ENCODE measurements at regions not wholly inside any gene's neighbourhood (a gene's known extent, or its start where the extent isn't known, plus 50 kb on each side); places are given as distances from the start of the nearest gene placed in this dataset.

- no peak overlapping the region for H3K4me3 ChIP-seq
- H3K9ac ChIP-seq (ENCODE audit: insufficient read length) = no peak overlapping the region
- no peak for DNase-seq (ENCODE audit: low read depth, low spot score)
- no peak overlapping the region for H3K27ac ChIP-seq
- no peaks in the 10 kb centered on the region for H3K9me3 ChIP-seq (ENCODE audit: low read depth, low read length)
- no peaks in the 10 kb centered on the region for H3K36me3 ChIP-seq (ENCODE audit: insufficient read depth, low read length)
- no peak for TF ChIP-seq EZH2 (IDR thresholded peaks at IDR 0.05)
- TF ChIP-seq POLR2AphosphoS5 (IDR thresholded peaks at IDR 0.05; ENCODE audit: borderline replicate concordance, low read depth, low read length) = no peak
- no peak for TF ChIP-seq FOXP2 (optimal IDR thresholded peaks at IDR 0.05; ENCODE audit: control extremely low read depth, extremely low read length, insufficient read depth)
Measured at GRCh38 chr6:50978380-50979170, 159.9 kb downstream of the TFAP2B start.

DNA sequence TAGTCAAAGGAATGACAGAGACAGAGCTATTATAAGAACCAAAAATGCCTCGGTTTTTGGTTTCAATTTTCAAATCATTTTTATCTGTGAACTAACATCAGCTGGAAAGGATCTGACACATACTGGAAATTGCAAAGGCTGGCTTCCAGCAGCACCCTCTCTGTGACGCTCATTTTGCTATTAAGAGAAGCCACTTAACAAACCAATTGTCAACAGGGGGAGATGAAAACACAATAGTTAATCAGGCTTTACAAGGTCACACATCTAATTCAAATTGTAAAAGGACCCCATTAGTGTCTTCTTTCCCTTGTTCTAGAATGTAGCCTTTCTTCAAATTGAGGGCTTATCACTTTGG lies 160.5 kb downstream of the TFAP2B start:
- no peak for TF ChIP-seq FOXP2 (optimal IDR thresholded peaks at IDR 0.05; ENCODE audit: control extremely low read depth, extremely low read length, insufficient read depth)
- no peak for TF ChIP-seq EZH2 (IDR thresholded peaks at IDR 0.05)
- TF ChIP-seq POLR2AphosphoS5 (IDR thresholded peaks at IDR 0.05; ENCODE audit: borderline replicate concordance, low read depth, low read length) = no peak
- no peak overlapping the region for H3K27ac ChIP-seq
- no peak overlapping the region for H3K4me3 ChIP-seq
- H3K9ac ChIP-seq (ENCODE audit: insufficient read length) = no peak overlapping the region
- no peaks in the 10 kb centered on the region for H3K36me3 ChIP-seq (ENCODE audit: insufficient read depth, low read length)
- no peaks in the 10 kb centered on the region for H3K9me3 ChIP-seq (ENCODE audit: low read depth, low read length)
- DNase-seq (ENCODE audit: low read depth, low spot score) = no peak

- Histone ChIP-seq H3K4me3 (no peak overlapping the region), H3K9ac (ENCODE audit: insufficient read length) (no peak overlapping the region), H3K9me3 (ENCODE audit: low read depth, low read length) (no peaks in the 10 kb centered on the region), H3K27ac (no peak overlapping the region), H3K36me3 (ENCODE audit: insufficient read depth, low read length) (no peaks in the 10 kb centered on the region)
- TF ChIP-seq POLR2AphosphoS5 (IDR thresholded peaks at IDR 0.05; ENCODE audit: borderline replicate concordance, low read depth, low read length) = no peak
- TF ChIP-seq EZH2 (IDR thresholded peaks at IDR 0.05) = no peak
- no peak for TF ChIP-seq FOXP2 (optimal IDR thresholded peaks at IDR 0.05; ENCODE audit: control extremely low read depth, extremely low read length, insufficient read depth)
- no peak for DNase-seq (ENCODE audit: low read depth, low spot score)
Measured at GRCh38 chr6:50984135-50984534, 165.5 kb downstream of the TFAP2B start.

- no peak overlapping the region for H3K27ac ChIP-seq
- H3K9me3 ChIP-seq (ENCODE audit: low read depth, low read length) = no peaks in the 10 kb centered on the region
- H3K9ac ChIP-seq (ENCODE audit: insufficient read length) = no peak overlapping the region
- no peak overlapping the region for H3K4me3 ChIP-seq
- DNase-seq (ENCODE audit: low read depth, low spot score) = no peak
- TF ChIP-seq POLR2AphosphoS5 (IDR thresholded peaks at IDR 0.05; ENCODE audit: borderline replicate concordance, low read depth, low read length) (no peak), FOXP2 (optimal IDR thresholded peaks at IDR 0.05; ENCODE audit: control extremely low read depth, extremely low read length, insufficient read depth) (no peak), EZH2 (IDR thresholded peaks at IDR 0.05) (no peak)
- no peaks in the 10 kb centered on the region for H3K36me3 ChIP-seq (ENCODE audit: insufficient read depth, low read length)
Measured at GRCh38 chr6:50986319-50986718, 167.6 kb downstream of the TFAP2B start.

DNA sequence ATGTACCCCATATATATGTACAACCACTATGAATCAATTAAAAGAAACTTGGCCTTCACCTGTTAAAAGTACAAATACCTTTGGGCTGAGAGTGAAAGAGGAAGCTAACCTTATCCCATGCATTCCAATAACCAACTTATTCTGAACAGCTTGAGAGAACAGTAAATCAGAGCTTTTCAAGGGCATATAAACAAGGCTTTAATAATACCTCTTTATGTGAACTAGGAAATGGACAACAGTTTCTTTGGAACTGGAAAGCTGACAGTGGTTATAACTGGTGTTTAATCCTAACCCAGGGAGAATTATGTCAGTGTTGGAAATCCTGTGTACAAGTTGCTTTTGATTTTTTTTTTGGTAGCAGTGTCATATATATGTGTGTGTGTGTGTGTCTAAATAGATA lies 170.5 kb downstream of the TFAP2B start:
- Histone ChIP-seq H3K9ac (ENCODE audit: insufficient read length) (no peak overlapping the region), H3K9me3 (ENCODE audit: low read depth, low read length) (no peaks in the 10 kb centered on the region), H3K27ac (no peak overlapping the region), H3K4me3 (no peak overlapping the region), H3K36me3 (ENCODE audit: insufficient read depth, low read length) (no peaks in the 10 kb centered on the region)
- DNase-seq (ENCODE audit: low read depth, low spot score) = no peak
- TF ChIP-seq FOXP2 (optimal IDR thresholded peaks at IDR 0.05; ENCODE audit: control extremely low read depth, extremely low read length, insufficient read depth) (no peak), EZH2 (IDR thresholded peaks at IDR 0.05) (no peak), POLR2AphosphoS5 (IDR thresholded peaks at IDR 0.05; ENCODE audit: borderline replicate concordance, low read depth, low read length) (no peak)

DNA sequence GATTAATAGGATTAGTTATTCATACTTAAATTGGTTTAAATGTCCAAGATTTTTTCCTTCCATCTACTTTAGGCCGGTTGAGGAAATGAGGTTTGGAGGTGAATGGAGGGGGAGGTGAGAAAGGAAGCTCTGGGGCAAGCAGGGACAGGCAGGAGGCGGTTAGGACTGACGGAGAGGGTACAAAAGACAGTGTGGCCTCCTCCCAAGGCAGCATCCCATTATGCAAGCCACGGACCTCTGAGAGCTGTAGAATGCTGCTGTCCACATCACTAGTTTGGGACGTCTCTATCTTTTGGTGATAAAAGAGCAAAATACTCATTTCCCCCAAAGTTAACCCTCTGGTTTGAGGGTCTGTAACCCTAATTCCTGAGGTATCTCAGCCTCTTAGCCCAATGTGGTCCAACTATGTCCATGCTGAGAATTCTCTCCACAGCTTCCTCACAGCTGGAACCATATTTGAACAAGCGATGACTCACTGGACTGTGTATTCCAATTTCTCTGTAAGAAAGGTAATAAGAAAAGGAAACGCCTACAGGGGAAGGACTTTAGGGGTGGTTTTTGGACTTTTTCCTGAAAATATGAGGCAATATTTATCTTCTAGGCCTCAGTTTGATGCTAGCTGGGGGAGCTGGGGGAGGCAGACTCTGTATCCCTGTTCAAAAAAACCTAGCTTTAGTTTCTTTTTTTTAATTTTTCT lies 172.2 kb downstream of the TFAP2B start:
- TF ChIP-seq EZH2 (IDR thresholded peaks at IDR 0.05) = no peak
- no peak for TF ChIP-seq FOXP2 (optimal IDR thresholded peaks at IDR 0.05; ENCODE audit: control extremely low read depth, extremely low read length, insufficient read depth)
- no peak for TF ChIP-seq POLR2AphosphoS5 (IDR thresholded peaks at IDR 0.05; ENCODE audit: borderline replicate concordance, low read depth, low read length)
- Histone ChIP-seq H3K9ac (ENCODE audit: insufficient read length) (no peak overlapping the region), H3K36me3 (ENCODE audit: insufficient read depth, low read length) (no peaks in the 10 kb centered on the region), H3K9me3 (ENCODE audit: low read depth, low read length) (no peaks in the 10 kb centered on the region), H3K27ac (no peak overlapping the region), H3K4me3 (no peak overlapping the region)
- DNase-seq (ENCODE audit: low read depth, low spot score) = no peak

DNA sequence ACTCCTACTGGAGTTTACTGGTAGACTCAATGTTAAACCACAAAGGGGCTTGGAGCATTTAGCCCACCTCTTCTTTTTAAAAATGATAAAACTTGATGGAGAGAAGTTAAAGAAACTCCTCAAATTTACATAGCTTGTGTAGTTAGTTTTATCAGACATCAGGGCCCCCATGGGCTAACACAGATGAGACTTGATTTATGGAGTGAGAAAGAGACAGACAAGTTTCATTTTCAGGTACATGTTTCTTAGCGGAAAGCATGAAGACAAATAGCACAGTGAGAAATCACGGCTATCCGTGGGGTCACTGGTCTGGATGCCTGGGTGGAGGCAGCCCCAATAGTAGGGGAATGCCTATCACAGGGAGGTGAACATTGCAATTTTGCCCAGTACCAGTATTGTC lies 173.6 kb downstream of the TFAP2B start:
- no peaks in the 10 kb centered on the region for H3K36me3 ChIP-seq (ENCODE audit: insufficient read depth, low read length)
- no peaks in the 10 kb centered on the region for H3K9me3 ChIP-seq (ENCODE audit: low read depth, low read length)
- H3K4me3 ChIP-seq = no peak overlapping the region
- TF ChIP-seq EZH2 (IDR thresholded peaks at IDR 0.05) (no peak), FOXP2 (optimal IDR thresholded peaks at IDR 0.05; ENCODE audit: control extremely low read depth, extremely low read length, insufficient read depth) (no peak), POLR2AphosphoS5 (IDR thresholded peaks at IDR 0.05; ENCODE audit: borderline replicate concordance, low read depth, low read length) (no peak)
- H3K9ac ChIP-seq (ENCODE audit: insufficient read length) = no peak overlapping the region
- DNase-seq (ENCODE audit: low read depth, low spot score) = no peak
- no peak overlapping the region for H3K27ac ChIP-seq

DNA sequence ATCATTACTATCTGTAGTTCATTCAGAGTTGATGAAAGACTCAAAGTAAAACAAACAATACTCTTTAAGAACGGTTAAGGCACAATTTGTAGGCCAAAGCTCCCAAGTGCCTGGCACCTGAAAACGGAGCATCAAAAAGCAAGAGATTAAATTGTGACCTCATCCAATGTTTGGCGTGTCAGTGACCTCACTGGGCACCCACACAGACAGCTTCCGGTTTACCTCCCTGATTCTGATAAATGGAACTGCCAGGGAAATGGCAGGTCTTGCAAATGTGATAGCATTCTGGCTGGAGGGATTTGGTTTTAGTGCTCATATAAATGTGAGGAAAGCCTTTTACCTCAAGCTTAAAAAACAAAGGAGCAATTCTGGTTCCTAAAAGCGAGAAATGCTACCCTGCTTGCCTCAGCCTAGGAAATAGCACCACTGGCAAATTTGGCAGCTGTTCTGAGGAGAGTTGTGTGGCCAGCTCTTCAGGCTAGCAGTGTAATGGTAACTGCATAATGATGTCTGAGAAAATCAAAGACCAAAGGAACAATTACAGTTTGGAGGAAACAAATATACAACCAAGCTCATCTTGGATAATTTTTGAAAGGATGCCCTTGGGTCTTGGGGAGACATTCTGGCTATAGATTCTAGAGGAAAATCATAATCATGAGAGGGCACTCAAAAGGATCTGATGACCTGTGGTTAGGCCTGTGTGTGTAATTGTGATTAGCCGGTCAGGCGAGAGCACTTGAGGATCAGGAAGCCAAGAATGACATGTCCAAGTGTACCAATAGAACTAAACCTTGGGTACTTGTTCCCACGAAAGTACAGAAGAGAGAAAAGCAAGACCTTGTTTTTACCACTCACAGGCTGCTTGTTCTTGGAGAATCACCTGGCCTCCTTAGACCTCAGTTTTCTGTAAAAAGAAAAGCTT lies 174.3 kb downstream of the TFAP2B start:
- Histone ChIP-seq H3K27ac (no peak overlapping the region), H3K9ac (ENCODE audit: insufficient read length) (no peak overlapping the region), H3K4me3 (no peak overlapping the region), H3K9me3 (ENCODE audit: low read depth, low read length) (no peaks in the 10 kb centered on the region), H3K36me3 (ENCODE audit: insufficient read depth, low read length) (no peaks in the 10 kb centered on the region)
- DNase-seq (ENCODE audit: low read depth, low spot score) = no peak
- TF ChIP-seq POLR2AphosphoS5 (IDR thresholded peaks at IDR 0.05; ENCODE audit: borderline replicate concordance, low read depth, low read length) (no peak), EZH2 (IDR thresholded peaks at IDR 0.05) (no peak), FOXP2 (optimal IDR thresholded peaks at IDR 0.05; ENCODE audit: control extremely low read depth, extremely low read length, insufficient read depth) (no peak)
